ENCODE measurements at regions not wholly inside any gene's neighbourhood (a gene's known extent, or its start where the extent isn't known, plus 50 kb on each side); places are given as distances from the start of the nearest gene placed in this dataset.

DNA sequence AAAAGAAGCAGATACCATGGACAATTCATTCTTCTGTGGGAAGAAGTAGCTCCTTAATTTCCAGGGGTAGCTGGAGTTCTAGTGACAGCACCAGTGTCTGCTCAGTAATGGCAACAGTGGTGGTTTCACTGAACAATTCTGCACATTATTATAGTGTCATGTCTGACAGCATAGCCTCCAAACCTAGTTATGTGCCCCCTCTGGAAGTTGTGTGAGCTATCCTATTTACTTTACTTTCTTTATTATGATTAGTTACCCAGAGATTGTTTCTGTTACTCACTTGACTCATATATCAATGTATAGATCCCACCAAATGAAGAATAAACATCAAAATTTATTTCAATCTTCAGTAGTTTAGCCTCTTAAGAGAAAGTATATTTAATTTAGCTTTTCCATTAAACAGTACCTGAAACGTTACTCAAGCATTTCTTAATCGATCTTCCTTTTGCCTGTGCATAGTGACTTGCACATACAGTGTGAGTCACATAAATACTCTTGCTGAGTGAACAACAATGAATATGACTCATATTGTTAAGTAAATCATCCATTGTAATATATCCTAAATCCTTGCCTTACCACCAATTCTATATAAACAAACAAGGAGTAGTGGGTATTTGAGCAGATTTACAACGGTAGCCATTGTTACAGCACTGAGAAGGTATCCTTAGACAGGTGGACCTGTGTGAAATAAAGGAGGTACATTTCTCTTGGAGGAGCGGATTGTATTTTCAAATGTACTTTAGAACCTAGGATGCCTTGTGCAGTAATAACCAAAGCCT lies 534.7 kb downstream of the ANKRD50 start:
- no peak for DNase-seq (ENCODE audit: low read depth in 2 of 2)

DNA sequence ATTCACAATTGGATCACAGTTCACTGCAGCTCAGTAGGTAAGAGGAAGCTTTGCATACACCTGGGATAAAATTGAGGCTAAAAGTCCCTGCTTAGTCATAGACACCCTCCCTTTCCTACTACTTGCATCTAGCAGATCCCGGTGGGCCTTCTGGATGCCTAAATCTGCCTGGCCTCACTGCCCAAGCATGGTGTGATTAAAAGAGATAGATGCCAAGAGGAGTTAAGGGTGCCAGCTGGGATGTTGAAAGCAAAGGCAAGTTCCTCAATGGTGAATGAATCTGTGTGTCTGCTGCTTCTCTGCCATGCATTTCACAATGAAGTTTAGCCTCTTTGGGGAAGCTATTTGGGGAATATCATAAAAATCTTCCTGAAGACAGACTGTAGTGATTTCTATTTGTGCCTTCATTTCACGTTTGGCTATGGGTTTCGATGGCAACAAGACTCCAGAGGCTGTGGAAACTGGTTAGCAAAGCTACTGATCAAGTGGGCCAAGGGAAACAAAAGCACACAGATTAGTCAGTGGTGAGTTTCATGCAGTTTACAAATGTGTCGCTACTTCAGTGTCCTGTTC lies 534.0 kb downstream of the ANKRD50 start:
- DNase-seq (ENCODE audit: low read depth in 2 of 2), result no peak

DNA sequence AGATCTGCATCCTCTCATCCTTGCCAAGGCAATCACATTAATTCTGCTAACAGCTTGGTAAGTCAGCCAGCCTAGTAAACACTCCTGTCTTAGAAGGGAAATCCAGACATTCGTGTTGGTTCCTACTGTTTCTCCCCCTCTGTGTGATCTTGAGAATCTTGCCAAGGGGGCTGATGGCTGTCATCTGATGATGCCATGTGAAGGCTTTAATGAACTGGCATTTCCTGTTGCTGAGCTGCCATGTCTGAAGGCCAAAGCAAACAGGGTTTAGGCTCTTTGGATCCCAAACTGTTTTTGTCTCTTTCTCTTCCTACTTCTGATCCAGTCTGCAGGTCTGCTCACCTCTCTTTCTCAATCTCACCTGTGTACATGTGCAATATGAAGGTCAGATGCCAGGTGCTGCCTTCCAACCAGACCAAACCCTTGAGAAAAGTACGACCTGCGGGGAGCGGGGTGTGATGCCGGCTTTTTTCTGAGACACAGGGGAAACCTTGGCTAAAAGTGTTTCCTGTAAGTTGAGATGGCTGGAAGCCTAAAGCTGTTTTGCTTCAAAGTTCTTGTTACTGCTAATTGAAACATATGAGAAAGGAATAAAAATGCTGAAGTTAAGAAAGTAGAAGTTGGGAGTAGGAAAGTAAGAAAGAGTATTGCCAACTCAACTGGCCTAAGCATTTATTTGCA lies 532.9 kb downstream of the ANKRD50 start:
- DNase-seq (ENCODE audit: low read depth in 2 of 2), result no peak

DNA sequence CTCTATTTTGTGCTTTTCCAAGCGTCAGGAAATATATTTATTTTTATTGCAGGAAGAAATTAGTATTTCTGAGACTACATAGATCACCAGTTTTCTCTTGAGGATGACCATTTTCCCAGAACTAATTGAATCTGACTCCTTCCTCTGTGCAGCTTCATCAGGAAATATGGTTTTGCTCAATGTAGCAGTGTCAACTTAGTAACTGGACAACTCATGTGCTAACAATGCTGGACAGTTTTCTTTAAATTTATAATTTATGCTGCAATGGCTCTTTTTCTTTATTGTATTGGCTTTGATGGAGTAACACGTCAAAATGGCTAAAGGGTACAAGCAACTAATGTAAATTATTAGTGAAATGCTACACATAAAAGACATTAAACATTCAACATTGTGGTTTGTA lies 531.5 kb downstream of the ANKRD50 start:
- no peak for DNase-seq (ENCODE audit: low read depth in 2 of 2)

DNA sequence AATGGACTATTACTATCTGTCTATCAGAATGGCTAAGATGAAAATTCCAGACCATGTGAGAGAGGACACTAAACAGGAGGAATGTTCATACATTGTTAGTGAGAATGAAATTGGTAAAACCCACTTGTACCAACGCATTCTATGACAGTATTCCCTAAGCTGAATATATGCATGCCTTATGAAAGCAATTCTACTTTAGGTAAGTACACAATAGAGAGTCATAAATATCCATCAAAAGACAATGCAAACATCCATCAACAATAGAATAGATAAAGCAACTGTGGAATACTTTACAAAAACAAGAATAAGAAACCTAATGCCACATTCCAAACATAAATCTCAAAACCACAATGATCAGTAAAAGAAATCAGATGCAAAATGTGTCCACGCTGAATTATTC lies 529.3 kb downstream of the ANKRD50 start:
- no peak for DNase-seq (ENCODE audit: low read depth in 2 of 2)

DNA sequence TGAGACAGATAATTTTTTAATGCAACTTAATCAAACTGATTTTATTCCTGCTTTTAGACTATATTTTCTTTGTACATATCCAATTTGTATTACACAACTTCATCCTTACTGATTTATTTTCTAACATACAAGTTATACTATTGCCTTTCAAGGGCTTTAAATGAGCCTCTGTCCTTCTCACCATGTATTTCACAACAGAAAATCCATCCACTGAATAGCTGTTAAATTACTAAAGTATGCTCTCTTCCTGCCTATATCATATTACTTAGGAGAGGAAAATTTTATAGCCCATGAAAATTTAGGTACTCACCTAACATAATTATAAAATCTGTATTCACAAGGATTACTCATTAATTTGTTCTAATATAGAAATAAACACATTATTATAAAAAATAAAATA lies 528.6 kb downstream of the ANKRD50 start:
- DNase-seq (ENCODE audit: low read depth in 2 of 2), result no peak

DNA sequence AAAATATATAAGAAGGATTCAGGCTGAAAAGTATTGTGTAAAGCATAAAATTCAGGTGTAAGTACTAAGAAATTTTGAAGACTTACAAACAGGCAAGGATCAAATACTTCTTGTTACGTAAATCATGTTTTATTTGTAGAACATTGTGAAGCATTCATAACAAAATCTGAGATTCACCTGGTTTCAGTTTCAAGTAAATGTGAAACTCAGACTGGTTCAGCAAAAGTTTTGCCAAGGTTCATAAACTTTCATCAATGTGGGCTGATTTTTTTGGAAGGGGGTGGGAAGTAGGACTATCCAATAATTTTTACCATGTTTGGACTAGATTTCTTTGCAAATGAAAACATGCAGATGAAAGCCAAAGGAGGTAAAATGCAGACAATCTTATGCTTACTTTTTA lies 527.7 kb downstream of the ANKRD50 start:
- DNase-seq (ENCODE audit: low read depth in 2 of 2), result no peak

DNA sequence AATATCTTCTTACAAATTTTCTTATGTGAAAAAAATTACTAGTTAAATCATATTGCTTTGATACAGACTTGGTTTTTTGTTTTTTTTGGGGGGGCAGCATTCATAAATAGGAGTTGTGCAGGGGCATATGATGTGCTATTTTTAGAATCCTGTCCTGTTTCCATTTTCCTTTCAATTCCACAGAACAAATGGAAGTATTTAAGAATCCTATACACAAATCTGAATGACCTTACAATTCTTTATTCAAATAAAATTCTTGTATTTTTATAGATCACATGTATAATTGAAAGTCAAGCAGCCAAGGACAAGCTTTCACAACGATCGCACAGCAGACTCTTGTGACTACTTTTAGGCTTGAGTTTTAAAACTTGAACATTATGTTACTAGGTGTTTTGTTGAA lies 523.9 kb downstream of the ANKRD50 start:
- no peak for DNase-seq (ENCODE audit: low read depth in 2 of 2)

DNA sequence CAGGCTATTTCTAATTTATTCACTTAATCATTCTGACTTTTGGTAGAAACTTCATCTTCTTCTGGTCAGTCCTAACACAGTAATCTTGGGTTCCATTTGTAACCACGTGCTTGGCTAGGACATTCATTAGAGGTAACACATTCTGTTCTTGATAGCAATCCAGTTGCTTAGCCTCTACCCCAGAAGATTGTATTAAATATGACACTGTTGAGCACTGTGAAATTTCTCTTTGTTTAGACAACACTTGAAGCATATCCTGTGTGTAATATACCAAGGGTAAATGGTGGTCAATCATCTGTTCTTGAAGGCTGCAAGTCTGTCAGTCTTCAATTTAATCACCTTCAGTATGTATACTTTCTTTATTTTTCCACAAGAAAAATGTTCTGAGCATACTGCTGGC lies 523.0 kb downstream of the ANKRD50 start:
- DNase-seq (ENCODE audit: low read depth in 2 of 2), result no peak

DNA sequence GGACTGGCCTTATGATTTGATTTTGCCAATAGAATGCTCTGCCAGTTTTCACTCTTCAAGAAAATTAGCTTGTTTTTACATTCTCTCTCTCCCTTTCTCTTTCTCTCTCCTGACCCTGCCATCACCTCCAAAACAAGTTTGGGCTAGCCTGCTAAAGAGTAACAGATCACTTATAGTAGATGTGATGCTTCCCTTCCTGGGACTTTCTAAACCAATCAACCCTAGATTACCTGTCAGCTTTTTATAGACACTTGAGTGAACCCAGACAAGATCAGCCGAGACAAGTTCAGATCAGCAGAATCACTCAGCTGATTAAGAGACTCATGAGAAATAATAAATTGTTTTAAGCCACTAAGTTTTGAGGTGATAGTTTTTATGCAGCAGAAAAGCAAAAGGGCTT lies 521.2 kb downstream of the ANKRD50 start:
- no peak for DNase-seq (ENCODE audit: low read depth in 2 of 2)

DNA sequence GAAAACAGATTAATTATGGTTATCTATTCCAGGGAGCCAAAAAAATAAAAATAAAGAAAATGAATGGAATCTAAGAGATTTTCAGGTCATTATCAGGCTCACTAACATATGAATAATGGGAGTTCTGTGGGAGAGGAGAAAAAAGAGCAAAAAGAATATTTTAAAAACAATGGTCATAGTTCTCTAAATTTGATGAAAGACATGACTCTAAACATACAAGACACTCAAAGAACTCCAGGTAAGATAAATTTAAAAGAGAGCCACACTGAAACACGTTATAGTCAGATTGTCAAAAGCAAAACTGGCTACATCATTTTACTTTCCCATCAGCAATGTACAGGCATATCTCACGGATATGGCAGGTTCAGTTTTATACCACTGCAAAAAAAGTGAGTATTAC lies 520.0 kb downstream of the ANKRD50 start:
- no peak for DNase-seq (ENCODE audit: low read depth in 2 of 2)

DNA sequence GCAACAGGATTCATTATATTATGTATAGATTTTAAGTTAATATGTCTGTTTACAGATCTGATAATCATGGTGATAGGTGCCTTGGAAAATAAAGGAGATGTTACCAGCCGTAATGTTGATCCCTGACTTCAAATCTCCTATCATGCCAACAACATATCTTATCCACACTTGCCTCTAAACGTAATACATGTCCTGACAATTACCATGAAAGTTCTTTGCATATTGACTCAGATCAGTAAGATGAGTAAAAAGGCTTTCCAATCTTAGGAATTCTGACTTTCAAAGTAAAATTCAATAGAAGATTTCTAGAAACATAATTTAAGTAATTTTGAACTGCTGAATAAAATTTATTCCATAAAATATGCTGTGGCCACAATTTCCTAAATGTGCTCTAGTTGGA lies 513.3 kb downstream of the ANKRD50 start:
- DNase-seq (ENCODE audit: low read depth in 2 of 2), result no peak

DNA sequence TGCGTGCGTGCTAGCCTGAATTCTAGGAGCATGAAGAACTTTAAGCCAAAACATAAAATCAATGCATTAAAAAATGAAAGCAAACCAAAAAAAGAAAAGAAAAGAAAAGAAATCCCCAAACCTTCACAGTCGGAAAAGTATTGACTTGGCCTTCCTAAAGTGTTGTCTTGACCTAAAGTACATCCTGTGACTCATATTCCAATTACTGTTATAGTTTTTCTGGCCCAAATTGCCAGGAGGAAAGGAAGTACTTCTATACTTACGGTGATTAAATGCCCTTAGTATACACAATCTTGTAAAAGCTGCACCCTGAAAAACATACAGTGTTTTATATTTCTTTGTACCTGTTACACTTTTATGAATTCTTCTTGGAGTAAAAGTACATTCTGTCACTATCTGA lies 512.8 kb downstream of the ANKRD50 start:
- DNase-seq (ENCODE audit: low read depth in 2 of 2), result no peak

DNA sequence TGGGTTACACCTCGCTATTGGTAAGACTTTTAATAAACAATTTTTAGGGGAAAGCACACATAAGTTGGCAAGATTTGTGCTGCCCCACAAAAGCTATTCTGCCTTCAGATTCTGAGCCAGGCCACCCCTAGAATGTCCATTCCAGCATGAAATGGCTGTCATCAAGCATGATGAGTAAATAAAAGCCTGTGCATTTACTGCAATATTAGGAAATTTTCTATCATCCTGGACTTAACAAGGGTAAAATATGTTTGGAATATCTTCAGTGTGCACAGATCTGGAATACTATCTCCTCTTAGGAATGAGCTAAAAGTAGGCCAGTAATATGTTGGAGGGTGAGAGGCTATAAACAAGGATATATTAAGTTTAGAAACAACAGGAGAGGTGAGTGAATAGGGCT lies 510.9 kb downstream of the ANKRD50 start:
- DNase-seq (ENCODE audit: low read depth in 2 of 2), result no peak

DNA sequence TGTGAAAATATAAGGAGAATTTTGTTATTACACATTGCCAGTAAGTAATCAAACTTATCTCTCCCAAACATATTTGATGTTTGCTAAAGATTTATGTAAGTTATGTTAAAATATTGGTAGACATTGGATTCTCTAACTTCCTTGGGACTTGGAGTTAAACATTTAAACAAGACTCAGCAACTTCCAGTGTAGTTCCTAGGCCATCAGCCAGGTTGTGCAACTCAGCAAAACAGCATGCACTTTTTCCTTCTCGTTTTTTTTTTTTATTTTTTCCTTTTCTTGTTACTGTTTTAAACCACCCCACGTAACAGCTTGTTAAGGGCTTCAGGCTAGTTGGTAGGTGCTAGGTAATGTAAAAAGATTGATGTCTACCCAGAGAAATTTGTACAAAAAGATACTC lies 510.4 kb downstream of the ANKRD50 start:
- no peak for DNase-seq (ENCODE audit: low read depth in 2 of 2)

DNA sequence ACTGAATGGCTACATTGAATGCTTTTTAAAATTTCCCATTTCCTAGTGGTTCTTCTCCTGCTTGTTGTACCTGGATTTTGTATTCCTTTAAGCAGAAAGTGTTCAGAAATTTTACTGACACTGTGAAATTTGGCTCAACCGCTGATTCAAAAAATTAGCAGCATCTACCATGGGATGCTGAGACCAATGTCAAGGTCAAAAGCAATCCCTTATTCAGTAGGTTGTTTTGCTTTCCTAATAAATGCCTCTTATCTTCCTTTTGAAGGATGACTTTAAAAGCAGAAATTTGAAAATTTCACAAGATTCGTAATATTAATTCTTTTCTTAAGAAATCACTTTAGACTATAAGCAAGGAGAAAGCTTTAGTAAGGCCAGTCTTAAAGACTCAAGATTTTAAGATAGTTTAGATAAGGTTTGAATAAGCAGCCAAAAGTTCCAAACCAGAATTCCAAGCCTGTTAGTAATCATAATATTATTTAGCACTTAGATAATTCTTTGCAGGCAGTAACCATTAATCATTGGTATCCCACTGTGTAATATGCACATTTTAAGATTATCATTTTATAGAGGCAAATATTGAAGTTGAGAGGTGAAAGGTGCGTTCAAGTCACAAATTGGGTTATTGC lies 508.8 kb downstream of the ANKRD50 start:
- no peak for DNase-seq (ENCODE audit: low read depth in 2 of 2)

DNA sequence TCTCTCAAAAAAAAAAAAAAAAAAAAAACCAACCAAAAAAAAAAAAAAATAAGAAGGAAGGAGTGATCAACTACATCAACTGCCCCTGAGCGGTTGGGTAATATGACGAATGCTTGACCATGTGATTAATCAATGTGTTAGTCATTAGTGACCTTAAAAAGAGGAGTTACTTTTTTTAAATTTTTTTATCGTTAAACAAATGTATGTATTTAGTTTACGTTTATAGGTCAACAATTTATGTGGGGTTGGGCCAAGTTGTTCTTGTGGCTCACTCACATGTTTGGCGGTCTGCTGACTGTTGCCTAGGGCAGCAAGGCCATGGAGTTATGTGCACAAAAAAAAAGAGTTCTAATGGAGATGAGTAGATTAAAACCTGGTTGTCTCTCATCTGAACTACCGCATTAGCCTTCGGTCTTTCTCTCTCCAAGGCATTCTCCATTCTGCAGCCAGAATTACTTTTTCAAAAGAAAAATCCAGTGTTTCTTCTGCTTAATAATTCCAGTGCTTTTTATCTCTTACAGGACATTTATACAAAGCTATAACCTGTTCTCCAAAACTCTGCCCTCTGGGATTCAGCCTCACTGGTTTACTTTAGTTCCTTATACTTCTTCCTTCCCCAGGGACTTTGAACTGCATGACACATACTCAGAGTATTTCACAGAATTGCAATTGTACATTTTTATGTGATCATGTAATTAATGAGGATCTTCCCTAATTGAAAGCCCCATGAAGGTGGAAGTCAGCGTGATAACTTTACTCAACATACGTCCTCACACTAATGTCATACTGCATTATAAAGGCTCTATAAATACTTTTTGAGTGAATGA lies 505.5 kb downstream of the ANKRD50 start:
- no peak for DNase-seq (ENCODE audit: low read depth in 2 of 2)

DNA sequence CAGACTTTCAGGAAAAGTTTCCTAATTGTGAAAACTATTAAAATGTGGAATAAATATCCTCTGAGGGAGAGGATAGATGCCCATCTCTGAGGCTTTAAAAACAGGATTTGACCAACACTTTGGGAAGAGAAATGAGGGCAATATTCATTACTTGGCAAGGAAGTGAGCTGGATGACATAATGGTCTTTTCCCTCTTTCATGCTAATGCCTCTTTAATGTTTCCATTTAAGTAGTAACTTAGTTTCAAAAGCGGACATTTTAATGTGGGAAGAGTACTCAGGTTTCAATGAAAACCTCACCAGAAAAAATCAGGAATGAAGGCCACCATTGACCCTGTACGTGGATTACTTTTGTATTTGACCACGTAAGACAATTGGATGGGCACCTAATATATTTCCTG lies 503.3 kb downstream of the ANKRD50 start:
- no peak for DNase-seq (ENCODE audit: low read depth in 2 of 2)

DNA sequence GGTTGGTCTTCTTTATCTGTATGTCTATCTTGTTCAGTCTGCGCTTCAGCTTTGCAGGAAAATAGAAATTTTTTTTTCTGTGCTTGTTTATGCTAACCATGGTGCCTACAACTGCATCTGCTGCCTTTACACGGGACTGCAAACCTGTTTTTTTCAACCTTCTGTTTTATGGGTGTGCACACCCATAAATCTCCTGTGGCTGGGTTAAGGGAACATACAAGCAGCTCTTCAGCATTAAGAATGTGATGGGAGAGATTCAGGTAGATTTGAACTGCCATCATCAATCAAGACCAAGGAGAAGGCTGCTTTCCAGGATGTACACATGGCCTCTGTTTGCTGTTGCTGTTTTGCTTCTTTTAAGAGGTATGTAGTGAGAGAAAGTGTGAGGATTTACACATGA lies 502.9 kb downstream of the ANKRD50 start:
- DNase-seq (ENCODE audit: low read depth in 2 of 2), result no peak

DNA sequence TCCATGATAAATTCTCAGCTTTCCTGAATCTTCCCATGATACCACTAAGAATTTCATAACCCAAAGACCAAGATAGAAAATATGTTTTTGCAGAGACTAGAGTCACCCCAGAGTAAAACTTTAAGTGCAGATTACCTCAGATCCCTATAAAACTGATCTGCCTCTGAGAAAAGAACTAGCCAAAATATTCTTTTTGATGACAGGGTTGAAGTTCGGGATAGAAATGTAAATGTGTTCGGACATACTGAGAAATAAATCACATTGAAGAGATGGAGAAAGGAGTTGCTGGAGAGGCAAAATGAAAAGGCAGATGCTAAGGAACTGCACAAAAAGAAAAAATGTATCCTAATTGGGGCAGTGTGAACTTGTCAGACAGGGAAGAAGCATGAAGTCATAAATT lies 501.8 kb downstream of the ANKRD50 start:
- DNase-seq (ENCODE audit: low read depth in 2 of 2), result no peak

DNA sequence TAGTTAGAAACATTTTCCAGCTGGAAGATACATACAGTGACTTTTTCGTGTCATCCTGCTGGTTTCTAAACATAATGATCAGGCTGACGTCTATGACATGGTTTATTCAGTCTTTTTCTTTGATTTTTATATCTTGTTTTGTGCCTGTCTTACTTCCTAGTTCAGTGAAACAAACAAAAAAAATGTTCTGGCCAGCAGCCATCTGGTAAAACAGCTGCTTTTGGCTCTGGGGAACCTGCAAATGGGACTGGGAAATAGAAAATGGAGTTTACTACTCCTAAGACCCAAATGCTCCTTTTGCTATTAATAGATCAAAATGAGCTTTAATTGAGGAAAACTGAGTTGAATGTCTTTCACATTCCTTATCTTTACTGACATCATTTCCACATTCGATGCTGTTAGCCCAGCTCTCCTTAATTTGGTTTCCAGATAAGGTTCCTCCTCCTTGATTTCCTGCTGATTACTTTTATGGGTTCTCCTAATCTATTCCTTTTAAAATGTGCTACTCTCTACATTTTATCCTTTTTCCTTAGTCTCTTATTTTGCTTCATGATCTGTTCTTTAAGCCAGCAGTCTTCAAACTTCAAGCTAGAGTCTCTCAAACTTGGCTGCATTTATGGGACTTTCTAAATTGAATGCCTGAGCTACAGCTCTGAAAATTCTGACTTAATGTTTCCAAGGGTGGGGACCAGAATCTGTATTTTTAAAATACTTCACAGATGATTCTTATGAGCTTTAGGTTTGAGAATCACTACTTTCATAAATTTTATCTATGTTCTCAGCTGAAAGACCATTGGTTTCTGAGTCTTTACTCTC lies 499.5 kb downstream of the ANKRD50 start:
- DNase-seq (ENCODE audit: low read depth in 2 of 2), result no peak
